ENCODE measurements at regions not wholly inside any gene's neighbourhood (a gene's known extent, or its start where the extent isn't known, plus 50 kb on each side); places are given as distances from the start of the nearest gene placed in this dataset.

DNA sequence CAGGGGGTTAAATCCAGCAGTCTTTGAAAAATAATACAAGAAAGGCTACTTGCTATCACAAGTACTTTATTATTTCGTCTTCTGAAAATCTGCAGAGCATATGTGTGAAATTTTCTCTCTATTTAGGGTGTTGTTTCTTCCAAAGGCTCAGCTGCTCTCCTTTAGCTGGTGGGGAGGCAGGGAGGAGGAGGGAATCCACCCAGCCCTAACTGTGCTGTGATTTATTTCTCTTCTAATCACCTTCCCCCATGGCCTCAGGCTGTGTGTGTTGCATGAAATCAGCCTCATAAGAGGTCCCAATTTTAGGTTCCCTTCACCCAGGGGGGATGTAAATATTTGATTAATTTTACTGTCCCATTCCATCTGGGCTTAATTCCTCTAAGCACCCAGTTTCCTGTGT lies 77.6 kb upstream of the PGBD5 start:
- TF ChIP-seq CTCF (conservative IDR thresholded peaks at IDR 0.05; ENCODE audit: low read length), result no peak
- TF ChIP-seq EZH2phosphoT487 (IDR thresholded peaks at IDR 0.05; ENCODE audit: borderline replicate concordance), result no peak

All from Loucy (cell line).